Cardiac fibroblast (primary cell): ENCODE measurements at regions not wholly inside any gene's neighbourhood (a gene's known extent, or its start where the extent isn't known, plus 50 kb on each side); places are given as distances from the start of the nearest gene placed in this dataset.

Experiments used
- DNase-seq, 2 donors: peaks; one replicate each; pipeline versions ENCODE4 v3.0.0 to v3.0.0-alpha.2; 2010; ENCODE audit warnings: low read depth in 2 of 2
- H3K4me3 ChIP-seq, 2 donors: replicated peaks in 1 of 2; 1 replicate in 1 of 2; 2 replicates in 1 of 2; pipeline ENCODE4 v1.5.1; 2011; ENCODE audit warnings: low read depth in 2 of 2, low read length in 2 of 2, mild to moderate bottlenecking in 2 of 2, moderate library complexity in 1 of 2
- CTCF ChIP-seq: IDR thresholded peaks from one replicate; pipeline ENCODE4 v1.5.1; 2011; ENCODE audit warnings: low read depth, mild to moderate bottlenecking, low read length, inconsistent platforms

GRCh38 chr18:25604894-25605597 lies 253.1 kb upstream of the ZNF521 start:
- no peak overlapping the region for H3K4me3 ChIP-seq
- DNase-seq = no peak
- no peak for TF ChIP-seq CTCF

GRCh38 chr18:25604196-25604893 lies 252.4 kb upstream of the ZNF521 start:
- no peak for TF ChIP-seq CTCF
- DNase-seq = no peak
- no peak overlapping the region for H3K4me3 ChIP-seq

- no peak for TF ChIP-seq CTCF
- no peak for DNase-seq
- no peak overlapping the region for H3K4me3 ChIP-seq
Measured at GRCh38 chr18:25599443-25599842, 247.5 kb upstream of the ZNF521 start.

GRCh38 chr18:25597476-25597875 lies 245.5 kb upstream of the ZNF521 start:
- no peak for TF ChIP-seq CTCF
- no peak overlapping the region for H3K4me3 ChIP-seq
- DNase-seq = no peak

GRCh38 chr18:25595274-25596060 lies 243.5 kb upstream of the ZNF521 start:
- no peak for TF ChIP-seq CTCF
- H3K4me3 ChIP-seq = no peak overlapping the region
- DNase-seq = no peak

GRCh38 chr18:25594351-25594750 lies 242.4 kb upstream of the ZNF521 start:
- no peak overlapping the region for H3K4me3 ChIP-seq
- no peak for DNase-seq
- TF ChIP-seq CTCF = no peak
